ENCODE measurements at regions not wholly inside any gene's neighbourhood (a gene's known extent, or its start where the extent isn't known, plus 50 kb on each side); places are given as distances from the start of the nearest gene placed in this dataset.

DNA sequence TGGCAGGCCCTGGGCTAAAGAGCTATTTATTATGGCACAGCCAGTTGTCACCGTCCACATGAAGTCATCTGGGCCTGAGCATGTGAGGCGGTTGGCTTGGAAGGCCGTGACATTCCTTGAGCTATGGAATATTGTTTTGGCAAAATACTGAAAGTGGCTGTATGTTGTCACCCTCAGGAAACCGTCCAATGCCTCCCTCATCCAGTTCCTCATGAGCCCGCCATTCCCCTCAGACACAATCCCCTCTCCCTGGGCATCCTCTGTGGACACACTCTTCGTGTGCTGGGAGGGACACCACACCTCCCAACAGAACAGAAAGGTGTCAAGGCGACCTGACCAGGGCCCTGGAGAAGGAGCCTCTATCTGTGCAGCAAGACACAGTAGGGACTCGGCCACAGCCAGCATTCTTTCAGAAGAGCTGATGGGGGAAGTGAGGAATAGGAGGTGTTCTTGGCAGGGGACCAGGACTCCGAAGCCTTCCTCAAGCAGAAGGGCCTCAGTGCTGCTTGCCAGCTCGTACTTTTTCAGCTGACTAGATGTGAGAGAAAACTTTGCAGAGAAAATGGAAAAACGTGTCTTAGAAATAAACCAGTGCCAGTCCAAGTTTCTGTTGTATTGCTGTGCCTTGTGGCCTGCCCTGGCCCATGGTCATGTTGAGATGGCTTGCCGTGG, 120.5 kb downstream of the SOD2 start:
- WGBS (ENCODE audit: extremely low coverage, insufficient read length, low lambda C conversion rate), result no CpG with 5 or more reads among the region's 12 CpGs
- TF ChIP-seq, protein P1, sequence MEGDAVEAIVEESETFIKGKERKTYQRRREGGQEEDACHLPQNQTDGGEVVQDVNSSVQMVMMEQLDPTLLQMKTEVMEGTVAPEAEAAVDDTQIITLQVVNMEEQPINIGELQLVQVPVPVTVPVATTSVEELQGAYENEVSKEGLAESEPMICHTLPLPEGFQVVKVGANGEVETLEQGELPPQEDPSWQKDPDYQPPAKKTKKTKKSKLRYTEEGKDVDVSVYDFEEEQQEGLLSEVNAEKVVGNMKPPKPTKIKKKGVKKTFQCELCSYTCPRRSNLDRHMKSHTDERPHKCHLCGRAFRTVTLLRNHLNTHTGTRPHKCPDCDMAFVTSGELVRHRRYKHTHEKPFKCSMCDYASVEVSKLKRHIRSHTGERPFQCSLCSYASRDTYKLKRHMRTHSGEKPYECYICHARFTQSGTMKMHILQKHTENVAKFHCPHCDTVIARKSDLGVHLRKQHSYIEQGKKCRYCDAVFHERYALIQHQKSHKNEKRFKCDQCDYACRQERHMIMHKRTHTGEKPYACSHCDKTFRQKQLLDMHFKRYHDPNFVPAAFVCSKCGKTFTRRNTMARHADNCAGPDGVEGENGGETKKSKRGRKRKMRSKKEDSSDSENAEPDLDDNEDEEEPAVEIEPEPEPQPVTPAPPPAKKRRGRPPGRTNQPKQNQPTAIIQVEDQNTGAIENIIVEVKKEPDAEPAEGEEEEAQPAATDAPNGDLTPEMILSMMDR (conservative IDR thresholded peaks at IDR 0.05), result no peak
- H3K79me1 ChIP-seq (ENCODE audit: insufficient read depth, low read depth, low read length, poor library complexity, severe bottlenecking), result no peaks in the 10 kb centered on the region
- no peak overlapping the region for H3K56ac ChIP-seq (ENCODE audit: insufficient read length, low read depth, low read length)
- peaks cover 44 to 68% of the 10 kb centered on the region in 2 experiments for H3K9me3 Mint-ChIP-seq
- no peak overlapping the region for H3K4me3 Mint-ChIP-seq
- no peak overlapping the region for H4K91ac ChIP-seq (ENCODE audit: insufficient read length, low read depth, low read length)
- H3K18ac ChIP-seq (ENCODE audit: insufficient read length, low read depth, low read length), result no peak overlapping the region
- peaks cover 5 to 18% (median 12%) of the 10 kb centered on the region in 3 experiments; a peak in 5 of 7 replicates for H3K36me3 Mint-ChIP-seq (ENCODE audit: insufficient read depth in 1 of 3, low read depth in 3 of 3)
- H2BK120ac ChIP-seq (ENCODE audit: low read depth, low read length, poor library complexity, severe bottlenecking), result no peak overlapping the region
- H3K9me3 ChIP-seq (ENCODE audit: control insufficient read depth, low read depth, low read length), result peaks cover 35% of the 10 kb centered on the region
- H3K4me2 ChIP-seq (ENCODE audit: insufficient read depth, insufficient read length, low read length), result no peak overlapping the region
- H3K4me1 Mint-ChIP-seq, result no peaks in the 10 kb centered on the region
- H4K20me1 ChIP-seq (ENCODE audit: control insufficient read depth, insufficient read depth, insufficient read length), result no peaks in the 10 kb centered on the region
- no peak overlapping the region for H4K5ac ChIP-seq (ENCODE audit: insufficient read length, low read depth, low read length)
- no peak overlapping the region for H3K23ac ChIP-seq (ENCODE audit: insufficient read length, low read depth, low read length)
- H3K9ac ChIP-seq (ENCODE audit: extremely low read depth, insufficient read length, low read length), result no peak overlapping the region
- H3K14ac ChIP-seq (ENCODE audit: insufficient read depth, low read length), result no peak overlapping the region; the same call in 1 of the 2 replicates
- H2AFZ ChIP-seq (ENCODE audit: low read length), result no peak overlapping the region
- no peak overlapping the region for H2AK5ac ChIP-seq (ENCODE audit: insufficient read length, low read length)
- H3K4ac ChIP-seq (ENCODE audit: low read depth, low read length), result no peak overlapping the region
- H3T11ph ChIP-seq (ENCODE audit: low read length), result no peak overlapping the region
- no peak overlapping the region for H2BK12ac ChIP-seq (ENCODE audit: insufficient read length, low read depth, low read length)
- no peak overlapping the region for H2BK15ac ChIP-seq (ENCODE audit: low read depth, low read length)
- no peak overlapping the region for H3K27ac ChIP-seq (ENCODE audit: insufficient read length, low read depth, low read length)
- H2BK20ac ChIP-seq (ENCODE audit: low read depth, low read length, poor library complexity, severe bottlenecking), result no peak overlapping the region
- no peaks in the 10 kb centered on the region for H3K27me3 ChIP-seq (ENCODE audit: insufficient read depth, low read length)
- no peak overlapping the region for H3K27ac Mint-ChIP-seq
- no peaks in the 10 kb centered on the region; the same call in none of the 2 replicates for H3K27me3 Mint-ChIP-seq (ENCODE audit: low read depth)
- no peaks in the 10 kb centered on the region for H3K4me1 ChIP-seq (ENCODE audit: insufficient read depth, low read length)
- H3K79me2 ChIP-seq (ENCODE audit: insufficient read depth, low read length), result no peaks in the 10 kb centered on the region
- H4K8ac ChIP-seq (replicated peaks; ENCODE audit: insufficient read length, low read depth, low read length), result no peak overlapping the region
- no peaks in the 10 kb centered on the region for H3K23me2 ChIP-seq (ENCODE audit: insufficient read length, low read depth, low read length, poor library complexity, severe bottlenecking)
- H2BK5ac ChIP-seq (ENCODE audit: insufficient read length, low read length), result no peak overlapping the region
- no peak for DNase-seq

Data from H9 (cell line).